ENCODE measurements at regions not wholly inside any gene's neighbourhood (a gene's known extent, or its start where the extent isn't known, plus 50 kb on each side); places are given as distances from the start of the nearest gene placed in this dataset.

DNA sequence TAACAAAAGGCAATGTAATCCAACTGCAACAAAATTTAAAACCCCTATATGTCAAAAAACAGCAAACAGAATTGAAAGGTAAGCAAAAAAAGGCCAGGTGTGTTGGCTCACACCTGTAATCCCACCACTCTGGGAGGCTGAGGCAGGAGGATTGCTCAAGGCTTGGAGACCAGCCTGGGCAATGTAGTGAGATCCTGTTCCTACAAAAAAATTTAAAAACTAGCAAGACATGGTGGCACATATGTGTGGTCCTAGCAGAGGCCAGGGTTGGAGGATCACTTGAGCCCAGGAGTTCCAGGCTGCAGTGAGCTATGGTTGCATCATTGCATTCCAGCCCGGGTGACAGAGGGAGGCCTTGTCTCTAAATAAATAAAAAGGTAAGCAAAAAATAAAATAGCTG lies 212.1 kb upstream of the KLF14 start:
- DNase-seq (ENCODE audit: low spot score) (no peak), ATAC-seq (no peak)
- no peak overlapping the region for H3K27ac Mint-ChIP-seq
- no peak overlapping the region for H3K4me3 Mint-ChIP-seq
- CTCF ChIA-PET = interaction anchor here (1.4 to 2.3 kb wide), 4 partner anchors 50 to 94 kb away, joined by 3 to 17 read pairs (median 4); no protein-coding TSS in a partner anchor
- H3K9me3 Mint-ChIP-seq = no peaks in the 10 kb centered on the region
- peaks cover 25% of the 10 kb centered on the region for H3K4me1 Mint-ChIP-seq
- TF ChIP-seq, protein P1, sequence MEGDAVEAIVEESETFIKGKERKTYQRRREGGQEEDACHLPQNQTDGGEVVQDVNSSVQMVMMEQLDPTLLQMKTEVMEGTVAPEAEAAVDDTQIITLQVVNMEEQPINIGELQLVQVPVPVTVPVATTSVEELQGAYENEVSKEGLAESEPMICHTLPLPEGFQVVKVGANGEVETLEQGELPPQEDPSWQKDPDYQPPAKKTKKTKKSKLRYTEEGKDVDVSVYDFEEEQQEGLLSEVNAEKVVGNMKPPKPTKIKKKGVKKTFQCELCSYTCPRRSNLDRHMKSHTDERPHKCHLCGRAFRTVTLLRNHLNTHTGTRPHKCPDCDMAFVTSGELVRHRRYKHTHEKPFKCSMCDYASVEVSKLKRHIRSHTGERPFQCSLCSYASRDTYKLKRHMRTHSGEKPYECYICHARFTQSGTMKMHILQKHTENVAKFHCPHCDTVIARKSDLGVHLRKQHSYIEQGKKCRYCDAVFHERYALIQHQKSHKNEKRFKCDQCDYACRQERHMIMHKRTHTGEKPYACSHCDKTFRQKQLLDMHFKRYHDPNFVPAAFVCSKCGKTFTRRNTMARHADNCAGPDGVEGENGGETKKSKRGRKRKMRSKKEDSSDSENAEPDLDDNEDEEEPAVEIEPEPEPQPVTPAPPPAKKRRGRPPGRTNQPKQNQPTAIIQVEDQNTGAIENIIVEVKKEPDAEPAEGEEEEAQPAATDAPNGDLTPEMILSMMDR (IDR thresholded peaks at IDR 0.05) = no peak
- no peak for TF ChIP-seq PRRX2 (CRISPR knock-in tag; IDR thresholded peaks at IDR 0.05)
- TF ChIP-seq, protein P2, sequence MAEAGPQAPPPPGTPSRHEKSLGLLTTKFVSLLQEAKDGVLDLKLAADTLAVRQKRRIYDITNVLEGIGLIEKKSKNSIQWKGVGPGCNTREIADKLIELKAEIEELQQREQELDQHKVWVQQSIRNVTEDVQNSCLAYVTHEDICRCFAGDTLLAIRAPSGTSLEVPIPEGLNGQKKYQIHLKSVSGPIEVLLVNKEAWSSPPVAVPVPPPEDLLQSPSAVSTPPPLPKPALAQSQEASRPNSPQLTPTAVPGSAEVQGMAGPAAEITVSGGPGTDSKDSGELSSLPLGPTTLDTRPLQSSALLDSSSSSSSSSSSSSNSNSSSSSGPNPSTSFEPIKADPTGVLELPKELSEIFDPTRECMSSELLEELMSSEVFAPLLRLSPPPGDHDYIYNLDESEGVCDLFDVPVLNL (CRISPR knock-in tag; IDR thresholded peaks at IDR 0.05; ENCODE audit: borderline replicate concordance, low read depth) = no peak
- TF ChIP-seq, protein P3, sequence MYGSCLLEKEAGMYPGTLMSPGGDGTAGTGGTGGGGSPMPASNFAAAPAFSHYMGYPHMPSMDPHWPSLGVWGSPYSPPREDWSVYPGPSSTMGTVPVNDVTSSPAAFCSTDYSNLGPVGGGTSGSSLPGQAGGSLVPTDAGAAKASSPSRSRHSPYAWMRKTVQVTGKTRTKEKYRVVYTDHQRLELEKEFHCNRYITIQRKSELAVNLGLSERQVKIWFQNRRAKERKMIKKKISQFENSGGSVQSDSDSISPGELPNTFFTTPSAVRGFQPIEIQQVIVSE (CRISPR knock-in tag; IDR thresholded peaks at IDR 0.05; ENCODE audit: borderline replicate concordance) = no peak
- TF ChIP-seq GABPB1 (CRISPR knock-in tag; IDR thresholded peaks at IDR 0.05) = peak; percentile 89
- TF ChIP-seq ZNF121 (CRISPR knock-in tag; IDR thresholded peaks at IDR 0.05) = peak; percentile 86
- TF ChIP-seq, protein P4, sequence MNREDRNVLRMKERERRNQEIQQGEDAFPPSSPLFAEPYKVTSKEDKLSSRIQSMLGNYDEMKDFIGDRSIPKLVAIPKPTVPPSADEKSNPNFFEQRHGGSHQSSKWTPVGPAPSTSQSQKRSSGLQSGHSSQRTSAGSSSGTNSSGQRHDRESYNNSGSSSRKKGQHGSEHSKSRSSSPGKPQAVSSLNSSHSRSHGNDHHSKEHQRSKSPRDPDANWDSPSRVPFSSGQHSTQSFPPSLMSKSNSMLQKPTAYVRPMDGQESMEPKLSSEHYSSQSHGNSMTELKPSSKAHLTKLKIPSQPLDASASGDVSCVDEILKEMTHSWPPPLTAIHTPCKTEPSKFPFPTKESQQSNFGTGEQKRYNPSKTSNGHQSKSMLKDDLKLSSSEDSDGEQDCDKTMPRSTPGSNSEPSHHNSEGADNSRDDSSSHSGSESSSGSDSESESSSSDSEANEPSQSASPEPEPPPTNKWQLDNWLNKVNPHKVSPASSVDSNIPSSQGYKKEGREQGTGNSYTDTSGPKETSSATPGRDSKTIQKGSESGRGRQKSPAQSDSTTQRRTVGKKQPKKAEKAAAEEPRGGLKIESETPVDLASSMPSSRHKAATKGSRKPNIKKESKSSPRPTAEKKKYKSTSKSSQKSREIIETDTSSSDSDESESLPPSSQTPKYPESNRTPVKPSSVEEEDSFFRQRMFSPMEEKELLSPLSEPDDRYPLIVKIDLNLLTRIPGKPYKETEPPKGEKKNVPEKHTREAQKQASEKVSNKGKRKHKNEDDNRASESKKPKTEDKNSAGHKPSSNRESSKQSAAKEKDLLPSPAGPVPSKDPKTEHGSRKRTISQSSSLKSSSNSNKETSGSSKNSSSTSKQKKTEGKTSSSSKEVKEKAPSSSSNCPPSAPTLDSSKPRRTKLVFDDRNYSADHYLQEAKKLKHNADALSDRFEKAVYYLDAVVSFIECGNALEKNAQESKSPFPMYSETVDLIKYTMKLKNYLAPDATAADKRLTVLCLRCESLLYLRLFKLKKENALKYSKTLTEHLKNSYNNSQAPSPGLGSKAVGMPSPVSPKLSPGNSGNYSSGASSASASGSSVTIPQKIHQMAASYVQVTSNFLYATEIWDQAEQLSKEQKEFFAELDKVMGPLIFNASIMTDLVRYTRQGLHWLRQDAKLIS (CRISPR knock-in tag; IDR thresholded peaks at IDR 0.05; ENCODE audit: borderline replicate concordance) = no peak
- no peak for TF ChIP-seq ETV6 (CRISPR knock-in tag; IDR thresholded peaks at IDR 0.05)
- POLR2A ChIA-PET = no interaction called here
- no peaks in the 10 kb centered on the region for H3K36me3 Mint-ChIP-seq
- no peaks in the 10 kb centered on the region for H3K27me3 Mint-ChIP-seq (ENCODE audit: low read depth)

DNA sequence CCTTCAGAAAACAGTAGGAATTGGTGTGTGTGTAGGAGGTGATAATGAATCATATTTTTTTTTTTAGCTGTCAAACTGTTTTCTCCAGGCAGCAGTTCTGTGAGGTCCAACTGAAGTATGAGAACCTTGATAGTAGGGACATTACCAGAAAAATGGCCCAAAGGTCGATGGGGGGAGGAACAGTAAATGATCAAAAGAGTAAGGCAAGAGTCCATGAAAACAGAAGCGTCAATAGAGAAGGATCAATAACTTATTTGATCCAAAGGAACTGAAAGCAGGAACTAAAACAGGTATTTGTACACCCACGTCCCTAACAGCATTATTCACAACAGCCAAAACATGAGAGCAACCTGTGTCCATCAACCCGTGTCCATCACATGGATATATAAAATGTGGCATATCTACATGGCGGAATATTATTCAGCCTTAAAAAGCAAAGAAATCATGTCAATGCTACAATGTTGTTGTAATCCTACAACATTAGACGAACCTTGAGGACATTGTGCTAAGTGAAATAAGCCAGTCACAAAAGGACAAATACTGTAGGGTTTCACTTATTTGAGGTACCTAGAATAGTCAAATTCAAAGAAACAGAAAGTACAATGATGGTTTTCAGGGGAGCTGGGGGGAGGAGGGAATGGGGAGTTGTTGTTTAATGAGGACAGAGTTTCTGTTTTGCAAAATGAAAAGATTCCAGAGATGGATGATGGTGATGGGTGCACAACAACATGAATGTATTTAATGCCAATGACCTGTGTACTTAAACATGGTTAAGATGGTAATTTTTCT lies 214.0 kb upstream of the KLF14 start:
- DNase-seq (ENCODE audit: low spot score) = no peak
- Mint-ChIP-seq H3K27me3 (ENCODE audit: low read depth) (no peaks in the 10 kb centered on the region), H3K4me3 (no peak overlapping the region), H3K36me3 (no peaks in the 10 kb centered on the region), H3K4me1 (peaks cover 19% of the 10 kb centered on the region), H3K9me3 (no peaks in the 10 kb centered on the region), H3K27ac (no peak overlapping the region)
- CTCF ChIA-PET = interaction anchor here (2.3 kb wide), 1 partner anchor 51 kb away, joined by 17 read pairs; no protein-coding TSS in a partner anchor
- ATAC-seq = no peak
- POLR2A ChIA-PET = no interaction called here
- TF ChIP-seq, protein P5, sequence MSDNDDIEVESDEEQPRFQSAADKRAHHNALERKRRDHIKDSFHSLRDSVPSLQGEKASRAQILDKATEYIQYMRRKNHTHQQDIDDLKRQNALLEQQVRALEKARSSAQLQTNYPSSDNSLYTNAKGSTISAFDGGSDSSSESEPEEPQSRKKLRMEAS (CRISPR knock-in tag; IDR thresholded peaks at IDR 0.05) = no peak
- no peak for TF ChIP-seq ATF1 (CRISPR knock-in tag; IDR thresholded peaks at IDR 0.05)
- TF ChIP-seq, protein P6, sequence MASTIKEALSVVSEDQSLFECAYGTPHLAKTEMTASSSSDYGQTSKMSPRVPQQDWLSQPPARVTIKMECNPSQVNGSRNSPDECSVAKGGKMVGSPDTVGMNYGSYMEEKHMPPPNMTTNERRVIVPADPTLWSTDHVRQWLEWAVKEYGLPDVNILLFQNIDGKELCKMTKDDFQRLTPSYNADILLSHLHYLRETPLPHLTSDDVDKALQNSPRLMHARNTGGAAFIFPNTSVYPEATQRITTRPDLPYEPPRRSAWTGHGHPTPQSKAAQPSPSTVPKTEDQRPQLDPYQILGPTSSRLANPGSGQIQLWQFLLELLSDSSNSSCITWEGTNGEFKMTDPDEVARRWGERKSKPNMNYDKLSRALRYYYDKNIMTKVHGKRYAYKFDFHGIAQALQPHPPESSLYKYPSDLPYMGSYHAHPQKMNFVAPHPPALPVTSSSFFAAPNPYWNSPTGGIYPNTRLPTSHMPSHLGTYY (CRISPR knock-in tag; IDR thresholded peaks at IDR 0.05) = no peak
- TF ChIP-seq CREB1 (CRISPR knock-in tag; IDR thresholded peaks at IDR 0.05) = no peak
- no peak for TF ChIP-seq ZNF416 (CRISPR knock-in tag; IDR thresholded peaks at IDR 0.05)
- no peak for TF ChIP-seq FOXK1 (CRISPR knock-in tag; IDR thresholded peaks at IDR 0.05)
- TF ChIP-seq, protein P4 (CRISPR knock-in tag; IDR thresholded peaks at IDR 0.05; ENCODE audit: borderline replicate concordance) = no peak
- TF ChIP-seq, protein P7, sequence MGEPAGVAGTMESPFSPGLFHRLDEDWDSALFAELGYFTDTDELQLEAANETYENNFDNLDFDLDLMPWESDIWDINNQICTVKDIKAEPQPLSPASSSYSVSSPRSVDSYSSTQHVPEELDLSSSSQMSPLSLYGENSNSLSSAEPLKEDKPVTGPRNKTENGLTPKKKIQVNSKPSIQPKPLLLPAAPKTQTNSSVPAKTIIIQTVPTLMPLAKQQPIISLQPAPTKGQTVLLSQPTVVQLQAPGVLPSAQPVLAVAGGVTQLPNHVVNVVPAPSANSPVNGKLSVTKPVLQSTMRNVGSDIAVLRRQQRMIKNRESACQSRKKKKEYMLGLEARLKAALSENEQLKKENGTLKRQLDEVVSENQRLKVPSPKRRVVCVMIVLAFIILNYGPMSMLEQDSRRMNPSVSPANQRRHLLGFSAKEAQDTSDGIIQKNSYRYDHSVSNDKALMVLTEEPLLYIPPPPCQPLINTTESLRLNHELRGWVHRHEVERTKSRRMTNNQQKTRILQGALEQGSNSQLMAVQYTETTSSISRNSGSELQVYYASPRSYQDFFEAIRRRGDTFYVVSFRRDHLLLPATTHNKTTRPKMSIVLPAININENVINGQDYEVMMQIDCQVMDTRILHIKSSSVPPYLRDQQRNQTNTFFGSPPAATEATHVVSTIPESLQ (CRISPR knock-in tag; IDR thresholded peaks at IDR 0.05) = no peak
- TF ChIP-seq TCF7 (CRISPR knock-in tag; IDR thresholded peaks at IDR 0.05; ENCODE audit: low read depth) = no peak
- TF ChIP-seq, protein P8, sequence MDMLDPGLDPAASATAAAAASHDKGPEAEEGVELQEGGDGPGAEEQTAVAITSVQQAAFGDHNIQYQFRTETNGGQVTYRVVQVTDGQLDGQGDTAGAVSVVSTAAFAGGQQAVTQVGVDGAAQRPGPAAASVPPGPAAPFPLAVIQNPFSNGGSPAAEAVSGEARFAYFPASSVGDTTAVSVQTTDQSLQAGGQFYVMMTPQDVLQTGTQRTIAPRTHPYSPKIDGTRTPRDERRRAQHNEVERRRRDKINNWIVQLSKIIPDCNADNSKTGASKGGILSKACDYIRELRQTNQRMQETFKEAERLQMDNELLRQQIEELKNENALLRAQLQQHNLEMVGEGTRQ (CRISPR knock-in tag; IDR thresholded peaks at IDR 0.05) = no peak

Measured in WTC11 (cell line).